ENCODE measurements at regions not wholly inside any gene's neighbourhood (a gene's known extent, or its start where the extent isn't known, plus 50 kb on each side); places are given as distances from the start of the nearest gene placed in this dataset.

GRCh38 chr15:97301166-97301565, 659.3 kb upstream of the ARRDC4 start:
- WGBS, 2 experiments (ENCODE audit: low coverage in 1 of 2, low lambda C conversion rate in 2 of 2, missing lambda C conversion rate in 2 of 2) = 44 to 65% methylated on average over 3 of the region's 3 CpGs
- no peak overlapping the region for H2AFZ ChIP-seq
- in situ Hi-C loops (cut with MboI) = no loop called here
- TF ChIP-seq EZH2 (IDR thresholded peaks at IDR 0.05; ENCODE audit: insufficient read depth, poor library complexity, severe bottlenecking) = no peak
- no peak for TF ChIP-seq EZH2phosphoT487 (IDR thresholded peaks at IDR 0.05; ENCODE audit: insufficient read depth, low read depth)
- H3K27ac ChIP-seq = no peak overlapping the region
- no peaks in the 10 kb centered on the region for H3K9me3 ChIP-seq (ENCODE audit: low read depth)
- no peaks in the 10 kb centered on the region for H3K9me2 ChIP-seq (ENCODE audit: insufficient read depth)
- no peaks in the 10 kb centered on the region for H3K36me3 ChIP-seq (ENCODE audit: low read depth)
- H3F3A ChIP-seq (ENCODE audit: insufficient read depth) = no peaks in the 10 kb centered on the region
- H3K27me3 ChIP-seq (replicated peaks; ENCODE audit: insufficient read depth) = no peaks in the 10 kb centered on the region
- no peak for DNase-seq
- no peak overlapping the region for H3K4me3 ChIP-seq
- no peak overlapping the region for H3K9ac ChIP-seq
- no peaks in the 10 kb centered on the region for H3K4me1 ChIP-seq (ENCODE audit: insufficient read depth)
- no peaks in the 10 kb centered on the region for H3K79me2 ChIP-seq (ENCODE audit: insufficient read depth)
- H3K4me2 ChIP-seq (ENCODE audit: unreplicated experiment) = no peak overlapping the region
- H4K20me1 ChIP-seq (ENCODE audit: insufficient read depth) = no peaks in the 10 kb centered on the region

DNA sequence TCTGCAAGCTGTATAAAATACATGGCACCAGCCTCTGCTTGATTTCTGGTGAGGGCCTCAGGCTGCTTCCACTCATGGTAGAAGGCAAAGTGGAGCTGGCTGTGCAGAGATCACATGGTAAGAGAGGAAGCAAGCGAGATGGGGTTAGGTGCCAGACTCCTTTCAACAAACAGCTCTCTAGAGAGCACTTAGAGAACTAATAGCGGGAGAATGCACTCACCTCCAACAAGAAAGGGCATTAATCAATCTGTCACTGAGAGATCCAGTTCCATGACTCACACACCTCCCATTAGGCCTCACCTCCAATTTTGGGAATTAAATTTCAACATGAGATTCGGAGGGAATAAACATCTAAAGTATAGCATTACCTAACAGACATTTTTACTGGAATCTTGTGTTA, 644.1 kb upstream of the ARRDC4 start:
- Histone ChIP-seq H3K79me2 (ENCODE audit: insufficient read depth) (no peaks in the 10 kb centered on the region), H3K9ac (no peak overlapping the region), H3K27me3 (replicated peaks; ENCODE audit: insufficient read depth) (no peaks in the 10 kb centered on the region), H3K4me1 (ENCODE audit: insufficient read depth) (no peaks in the 10 kb centered on the region), H3K27ac (no peak overlapping the region), H3K4me2 (ENCODE audit: unreplicated experiment) (no peak overlapping the region), H3K9me3 (ENCODE audit: low read depth) (no peaks in the 10 kb centered on the region), H3K36me3 (ENCODE audit: low read depth) (no peaks in the 10 kb centered on the region), H3K4me3 (no peak overlapping the region), H3F3A (ENCODE audit: insufficient read depth) (no peaks in the 10 kb centered on the region), H3K9me2 (ENCODE audit: insufficient read depth) (no peaks in the 10 kb centered on the region), H2AFZ (no peak overlapping the region), H4K20me1 (ENCODE audit: insufficient read depth) (no peaks in the 10 kb centered on the region)
- WGBS, 2 experiments (ENCODE audit: low coverage in 1 of 2, low lambda C conversion rate in 2 of 2, missing lambda C conversion rate in 2 of 2) = 9 to 17% methylated on average over 3 of the region's 3 CpGs
- no peak for DNase-seq
- TF ChIP-seq EZH2 (IDR thresholded peaks at IDR 0.05; ENCODE audit: insufficient read depth, poor library complexity, severe bottlenecking) (no peak), EZH2phosphoT487 (IDR thresholded peaks at IDR 0.05; ENCODE audit: insufficient read depth, low read depth) (no peak)
- in situ Hi-C loops (cut with MboI) = no loop called here

- Histone ChIP-seq H3F3A (ENCODE audit: insufficient read depth) (no peaks in the 10 kb centered on the region), H4K20me1 (ENCODE audit: insufficient read depth) (no peaks in the 10 kb centered on the region), H3K4me3 (no peak overlapping the region), H3K9me3 (ENCODE audit: low read depth) (no peaks in the 10 kb centered on the region), H2AFZ (no peak overlapping the region), H3K9me2 (ENCODE audit: insufficient read depth) (no peaks in the 10 kb centered on the region), H3K4me1 (ENCODE audit: insufficient read depth) (no peaks in the 10 kb centered on the region), H3K9ac (no peak overlapping the region), H3K27me3 (replicated peaks; ENCODE audit: insufficient read depth) (no peaks in the 10 kb centered on the region), H3K36me3 (ENCODE audit: low read depth) (no peaks in the 10 kb centered on the region), H3K4me2 (ENCODE audit: unreplicated experiment) (no peak overlapping the region), H3K79me2 (ENCODE audit: insufficient read depth) (no peaks in the 10 kb centered on the region), H3K27ac (no peak overlapping the region)
- WGBS, 2 experiments (ENCODE audit: low coverage in 1 of 2, low lambda C conversion rate in 2 of 2, missing lambda C conversion rate in 2 of 2) = 39 to 55% methylated on average over 3 of the region's 3 CpGs
- in situ Hi-C loops (cut with MboI) = no loop called here
- DNase-seq = no peak
- no peak for TF ChIP-seq EZH2phosphoT487 (IDR thresholded peaks at IDR 0.05; ENCODE audit: insufficient read depth, low read depth)
- no peak for TF ChIP-seq EZH2 (IDR thresholded peaks at IDR 0.05; ENCODE audit: insufficient read depth, poor library complexity, severe bottlenecking)
Measured at GRCh38 chr15:97317163-97317562, 643.3 kb upstream of the ARRDC4 start.

- H3K9me3 ChIP-seq (ENCODE audit: low read depth) = no peaks in the 10 kb centered on the region
- WGBS, 2 experiments (ENCODE audit: low coverage in 1 of 2, low lambda C conversion rate in 2 of 2, missing lambda C conversion rate in 2 of 2) = 28 to 29% methylated on average over 5 of the region's 5 CpGs
- no peak overlapping the region for H3K4me2 ChIP-seq (ENCODE audit: unreplicated experiment)
- no peak overlapping the region for H2AFZ ChIP-seq
- no peak overlapping the region for H3K27ac ChIP-seq
- no peaks in the 10 kb centered on the region for H3K4me1 ChIP-seq (ENCODE audit: insufficient read depth)
- H3K79me2 ChIP-seq (ENCODE audit: insufficient read depth) = no peaks in the 10 kb centered on the region
- no peaks in the 10 kb centered on the region for H4K20me1 ChIP-seq (ENCODE audit: insufficient read depth)
- in situ Hi-C loops (cut with MboI) = no loop called here
- H3K9ac ChIP-seq = no peak overlapping the region
- H3F3A ChIP-seq (ENCODE audit: insufficient read depth) = no peaks in the 10 kb centered on the region
- H3K9me2 ChIP-seq (ENCODE audit: insufficient read depth) = no peaks in the 10 kb centered on the region
- no peak for TF ChIP-seq EZH2phosphoT487 (IDR thresholded peaks at IDR 0.05; ENCODE audit: insufficient read depth, low read depth)
- no peak for TF ChIP-seq EZH2 (IDR thresholded peaks at IDR 0.05; ENCODE audit: insufficient read depth, poor library complexity, severe bottlenecking)
- no peak overlapping the region for H3K4me3 ChIP-seq
- no peaks in the 10 kb centered on the region for H3K36me3 ChIP-seq (ENCODE audit: low read depth)
- no peaks in the 10 kb centered on the region for H3K27me3 ChIP-seq (replicated peaks; ENCODE audit: insufficient read depth)
- DNase-seq = no peak
Measured at GRCh38 chr15:97319291-97319690, 641.2 kb upstream of the ARRDC4 start.

- Histone ChIP-seq H3F3A (ENCODE audit: insufficient read depth) (no peaks in the 10 kb centered on the region), H3K27ac (no peak overlapping the region), H3K4me3 (no peak overlapping the region), H2AFZ (no peak overlapping the region), H3K4me2 (ENCODE audit: unreplicated experiment) (no peak overlapping the region), H3K4me1 (ENCODE audit: insufficient read depth) (no peaks in the 10 kb centered on the region), H3K79me2 (ENCODE audit: insufficient read depth) (no peaks in the 10 kb centered on the region), H3K9me3 (ENCODE audit: low read depth) (no peaks in the 10 kb centered on the region), H3K27me3 (replicated peaks; ENCODE audit: insufficient read depth) (no peaks in the 10 kb centered on the region), H3K9me2 (ENCODE audit: insufficient read depth) (no peaks in the 10 kb centered on the region), H4K20me1 (ENCODE audit: insufficient read depth) (no peaks in the 10 kb centered on the region), H3K9ac (no peak overlapping the region), H3K36me3 (ENCODE audit: low read depth) (no peaks in the 10 kb centered on the region)
- 37 to 56% methylated on average over 2 of the region's 2 CpGs for WGBS, 2 experiments (ENCODE audit: low coverage in 1 of 2, low lambda C conversion rate in 2 of 2, missing lambda C conversion rate in 2 of 2)
- in situ Hi-C loops (cut with MboI) = no loop called here
- DNase-seq = no peak
- TF ChIP-seq EZH2 (IDR thresholded peaks at IDR 0.05; ENCODE audit: insufficient read depth, poor library complexity, severe bottlenecking) = no peak
- no peak for TF ChIP-seq EZH2phosphoT487 (IDR thresholded peaks at IDR 0.05; ENCODE audit: insufficient read depth, low read depth)
Measured at GRCh38 chr15:97346221-97346620, 614.3 kb upstream of the ARRDC4 start.

Measured in GM23248 (cell line).